GM18519 (cell line): ENCODE measurements at regions not wholly inside any gene's neighbourhood (a gene's known extent, or its start where the extent isn't known, plus 50 kb on each side); places are given as distances from the start of the nearest gene placed in this dataset.

Experiments
- ATAC-seq: cut with Tn5 transposase; IDR thresholded peaks from one replicate; pipeline ENCODE4 v1.9.1; 2021; ENCODE audit warnings: mild to moderate bottlenecking, moderate library complexity; ENCODE audit not compliant: unreplicated experiment, low FRiP score

GRCh38 chr7:153504288-153505075 is 547.7 kb upstream of the DPP6 start:
- ATAC-seq: no peak

- ATAC-seq: no peak
These were observed 544.3 kb upstream of the DPP6 start for GRCh38 chr7:153507885-153508284.

GRCh38 chr7:153509768-153510167 is 542.4 kb upstream of the DPP6 start:
- ATAC-seq: no peak

GRCh38 chr7:153510674-153511073 is 541.5 kb upstream of the DPP6 start:
- no peak for ATAC-seq

- ATAC-seq: no peak
These were observed 538.2 kb upstream of the DPP6 start for GRCh38 chr7:153514032-153514431.

GRCh38 chr7:153515359-153515758 is 536.8 kb upstream of the DPP6 start:
- no peak for ATAC-seq

- no peak for ATAC-seq
These were observed 533.8 kb upstream of the DPP6 start for GRCh38 chr7:153518201-153518984.

GRCh38 chr7:153521370-153521769 is 530.8 kb upstream of the DPP6 start:
- no peak for ATAC-seq

GRCh38 chr7:153522261-153522660 is 529.9 kb upstream of the DPP6 start:
- ATAC-seq: no peak

- ATAC-seq: no peak
These were observed 528.7 kb upstream of the DPP6 start for GRCh38 chr7:153523320-153524015.

- ATAC-seq: no peak
These were observed 528.1 kb upstream of the DPP6 start for GRCh38 chr7:153524070-153524601.

GRCh38 chr7:153529100-153529499 is 523.1 kb upstream of the DPP6 start:
- no peak for ATAC-seq

- ATAC-seq: no peak
These were observed 522.5 kb upstream of the DPP6 start for GRCh38 chr7:153529651-153530165.

GRCh38 chr7:153530441-153530840 is 521.8 kb upstream of the DPP6 start:
- ATAC-seq: no peak

- no peak for ATAC-seq
These were observed 519.9 kb upstream of the DPP6 start for GRCh38 chr7:153532326-153532725.

GRCh38 chr7:153537271-153537670 is 514.9 kb upstream of the DPP6 start:
- no peak for ATAC-seq

- ATAC-seq: no peak
These were observed 510.3 kb upstream of the DPP6 start for GRCh38 chr7:153541903-153542302.

- ATAC-seq: no peak
These were observed 509.0 kb upstream of the DPP6 start for GRCh38 chr7:153543232-153543631.

GRCh38 chr7:153550173-153550572 is 502.0 kb upstream of the DPP6 start:
- no peak for ATAC-seq

- ATAC-seq: no peak
These were observed 487.8 kb upstream of the DPP6 start for GRCh38 chr7:153564391-153564790.

GRCh38 chr7:153566324-153566723 is 485.9 kb upstream of the DPP6 start:
- no peak for ATAC-seq
